ENCODE measurements at regions not wholly inside any gene's neighbourhood (a gene's known extent, or its start where the extent isn't known, plus 50 kb on each side); places are given as distances from the start of the nearest gene placed in this dataset.

GRCh38 chr5:122584411-122585300 is 190.2 kb upstream of the SNX2 start:
- Histone ChIP-seq H3K27me3 (ENCODE audit: control insufficient read depth in 3 of 3, insufficient read depth in 3 of 3, low read length in 3 of 3) (no peaks in the 10 kb centered on the region), H3K36me3 (ENCODE audit: control insufficient read depth in 3 of 3, insufficient read depth in 2 of 3, low read depth in 1 of 3, low read length in 3 of 3) (no peaks in the 10 kb centered on the region), H3K27ac (ENCODE audit: low read depth in 1 of 3, low read length in 2 of 3) (no peak overlapping the region), H3K9me3 (ENCODE audit: control insufficient read depth in 2 of 2, insufficient read depth in 1 of 2, low read depth in 1 of 2, low read length in 1 of 2) (no peaks in the 10 kb centered on the region), H3K4me3 (ENCODE audit: low read depth in 1 of 3, low read length in 3 of 3) (no peak overlapping the region), H3K4me1 (ENCODE audit: control insufficient read depth in 3 of 3, insufficient read depth in 2 of 3, low read depth in 1 of 3, low read length in 2 of 3) (no peaks in the 10 kb centered on the region)
- no peak for DNase-seq
- no peak for FAIRE-seq
- WGBS, 3 donors = 61 to 67% (median 61%) methylated on average over 13 of the region's 13 CpGs

- H3K9me3 ChIP-seq (ENCODE audit: control insufficient read depth in 2 of 2, insufficient read depth in 1 of 2, low read depth in 1 of 2, low read length in 1 of 2) = no peaks in the 10 kb centered on the region
- no peak for DNase-seq
- H3K36me3 ChIP-seq (ENCODE audit: control insufficient read depth in 3 of 3, insufficient read depth in 2 of 3, low read depth in 1 of 3, low read length in 3 of 3) = no peaks in the 10 kb centered on the region
- H3K4me3 ChIP-seq (ENCODE audit: low read depth in 1 of 3, low read length in 3 of 3) = no peak overlapping the region
- no peak overlapping the region for H3K27ac ChIP-seq (ENCODE audit: low read depth in 1 of 3, low read length in 2 of 3)
- 59 to 82% (median 70%) methylated on average over 2 of the region's 2 CpGs for WGBS, 3 donors
- no peaks in the 10 kb centered on the region for H3K27me3 ChIP-seq (ENCODE audit: control insufficient read depth in 3 of 3, insufficient read depth in 3 of 3, low read length in 3 of 3)
- no peak for FAIRE-seq
- no peaks in the 10 kb centered on the region for H3K4me1 ChIP-seq (ENCODE audit: control insufficient read depth in 3 of 3, insufficient read depth in 2 of 3, low read depth in 1 of 3, low read length in 2 of 3)
These were observed 189.5 kb upstream of the SNX2 start for GRCh38 chr5:122585371-122585770.

GRCh38 chr5:122586351-122586750 is 188.5 kb upstream of the SNX2 start:
- Histone ChIP-seq H3K9me3 (ENCODE audit: control insufficient read depth in 2 of 2, insufficient read depth in 1 of 2, low read depth in 1 of 2, low read length in 1 of 2) (no peaks in the 10 kb centered on the region), H3K27ac (ENCODE audit: low read depth in 1 of 3, low read length in 2 of 3) (no peak overlapping the region), H3K4me1 (ENCODE audit: control insufficient read depth in 3 of 3, insufficient read depth in 2 of 3, low read depth in 1 of 3, low read length in 2 of 3) (no peaks in the 10 kb centered on the region), H3K36me3 (ENCODE audit: control insufficient read depth in 3 of 3, insufficient read depth in 2 of 3, low read depth in 1 of 3, low read length in 3 of 3) (no peaks in the 10 kb centered on the region), H3K27me3 (ENCODE audit: control insufficient read depth in 3 of 3, insufficient read depth in 3 of 3, low read length in 3 of 3) (no peaks in the 10 kb centered on the region), H3K4me3 (ENCODE audit: low read depth in 1 of 3, low read length in 3 of 3) (no peak overlapping the region)
- FAIRE-seq (no peak), DNase-seq (no peak)
- WGBS, 3 donors = 79 to 94% (median 84%) methylated on average over 1 of the region's 1 CpG

- Histone ChIP-seq H3K4me3 (ENCODE audit: low read depth in 1 of 3, low read length in 3 of 3) (no peak overlapping the region), H3K9me3 (ENCODE audit: control insufficient read depth in 2 of 2, insufficient read depth in 1 of 2, low read depth in 1 of 2, low read length in 1 of 2) (no peaks in the 10 kb centered on the region), H3K4me1 (ENCODE audit: control insufficient read depth in 3 of 3, insufficient read depth in 2 of 3, low read depth in 1 of 3, low read length in 2 of 3) (no peaks in the 10 kb centered on the region), H3K27ac (ENCODE audit: low read depth in 1 of 3, low read length in 2 of 3) (no peak overlapping the region), H3K27me3 (ENCODE audit: control insufficient read depth in 3 of 3, insufficient read depth in 3 of 3, low read length in 3 of 3) (no peaks in the 10 kb centered on the region), H3K36me3 (ENCODE audit: control insufficient read depth in 3 of 3, insufficient read depth in 2 of 3, low read depth in 1 of 3, low read length in 3 of 3) (no peaks in the 10 kb centered on the region)
- FAIRE-seq (no peak), DNase-seq (no peak)
- 73 to 85% (median 75%) methylated on average over 3 of the region's 3 CpGs for WGBS, 3 donors
These were observed 183.1 kb upstream of the SNX2 start for GRCh38 chr5:122591828-122592227.

- Histone ChIP-seq H3K4me1 (ENCODE audit: control insufficient read depth in 3 of 3, insufficient read depth in 2 of 3, low read depth in 1 of 3, low read length in 2 of 3) (no peaks in the 10 kb centered on the region), H3K36me3 (ENCODE audit: control insufficient read depth in 3 of 3, insufficient read depth in 2 of 3, low read depth in 1 of 3, low read length in 3 of 3) (no peaks in the 10 kb centered on the region), H3K27ac (ENCODE audit: low read depth in 1 of 3, low read length in 2 of 3) (no peak overlapping the region), H3K27me3 (ENCODE audit: control insufficient read depth in 3 of 3, insufficient read depth in 3 of 3, low read length in 3 of 3) (no peaks in the 10 kb centered on the region), H3K9me3 (ENCODE audit: control insufficient read depth in 2 of 2, insufficient read depth in 1 of 2, low read depth in 1 of 2, low read length in 1 of 2) (peaks cover 0 to 11% of the 10 kb centered on the region in 2 donors), H3K4me3 (ENCODE audit: low read depth in 1 of 3, low read length in 3 of 3) (no peak overlapping the region)
- FAIRE-seq = no peak
- no peak for DNase-seq
These were observed 175.9 kb upstream of the SNX2 start for GRCh38 chr5:122599000-122599399.

GRCh38 chr5:122600924-122601323 is 174.0 kb upstream of the SNX2 start:
- FAIRE-seq (no peak), DNase-seq (no peak)
- Histone ChIP-seq H3K4me3 (ENCODE audit: low read depth in 1 of 3, low read length in 3 of 3) (no peak overlapping the region), H3K9me3 (ENCODE audit: control insufficient read depth in 2 of 2, insufficient read depth in 1 of 2, low read depth in 1 of 2, low read length in 1 of 2) (peaks cover 0 to 11% of the 10 kb centered on the region in 2 donors), H3K27me3 (ENCODE audit: control insufficient read depth in 3 of 3, insufficient read depth in 3 of 3, low read length in 3 of 3) (no peaks in the 10 kb centered on the region), H3K27ac (ENCODE audit: low read depth in 1 of 3, low read length in 2 of 3) (no peak overlapping the region), H3K36me3 (ENCODE audit: control insufficient read depth in 3 of 3, insufficient read depth in 2 of 3, low read depth in 1 of 3, low read length in 3 of 3) (no peaks in the 10 kb centered on the region), H3K4me1 (ENCODE audit: control insufficient read depth in 3 of 3, insufficient read depth in 2 of 3, low read depth in 1 of 3, low read length in 2 of 3) (no peaks in the 10 kb centered on the region)
- WGBS, 3 donors = 63 to 94% (median 87%) methylated on average over 1 of the region's 1 CpG

GRCh38 chr5:122602700-122603099 is 172.2 kb upstream of the SNX2 start:
- H3K4me1 ChIP-seq (ENCODE audit: control insufficient read depth in 3 of 3, insufficient read depth in 2 of 3, low read depth in 1 of 3, low read length in 2 of 3) = no peaks in the 10 kb centered on the region
- H3K4me3 ChIP-seq (ENCODE audit: low read depth in 1 of 3, low read length in 3 of 3) = no peak overlapping the region
- no peak for DNase-seq
- 40 to 77% (median 50%) methylated on average over 1 of the region's 1 CpG for WGBS, 3 donors
- H3K27ac ChIP-seq (ENCODE audit: low read depth in 1 of 3, low read length in 2 of 3) = no peak overlapping the region
- peaks cover 0 to 9% of the 10 kb centered on the region in 2 donors for H3K9me3 ChIP-seq (ENCODE audit: control insufficient read depth in 2 of 2, insufficient read depth in 1 of 2, low read depth in 1 of 2, low read length in 1 of 2)
- no peak for FAIRE-seq
- no peaks in the 10 kb centered on the region for H3K27me3 ChIP-seq (ENCODE audit: control insufficient read depth in 3 of 3, insufficient read depth in 3 of 3, low read length in 3 of 3)
- H3K36me3 ChIP-seq (ENCODE audit: control insufficient read depth in 3 of 3, insufficient read depth in 2 of 3, low read depth in 1 of 3, low read length in 3 of 3) = no peaks in the 10 kb centered on the region

- Histone ChIP-seq H3K27ac (ENCODE audit: low read depth in 1 of 3, low read length in 2 of 3) (no peak overlapping the region), H3K27me3 (ENCODE audit: control insufficient read depth in 3 of 3, insufficient read depth in 3 of 3, low read length in 3 of 3) (no peaks in the 10 kb centered on the region), H3K9me3 (ENCODE audit: control insufficient read depth in 2 of 2, insufficient read depth in 1 of 2, low read depth in 1 of 2, low read length in 1 of 2) (peaks cover 0 to 4% of the 10 kb centered on the region in 2 donors), H3K36me3 (ENCODE audit: control insufficient read depth in 3 of 3, insufficient read depth in 2 of 3, low read depth in 1 of 3, low read length in 3 of 3) (no peaks in the 10 kb centered on the region), H3K4me1 (ENCODE audit: control insufficient read depth in 3 of 3, insufficient read depth in 2 of 3, low read depth in 1 of 3, low read length in 2 of 3) (no peaks in the 10 kb centered on the region), H3K4me3 (ENCODE audit: low read depth in 1 of 3, low read length in 3 of 3) (no peak overlapping the region)
- 86 to 91% (median 88%) methylated on average over 4 of the region's 4 CpGs for WGBS, 3 donors
- no peak for DNase-seq
- FAIRE-seq = no peak
These were observed 169.6 kb upstream of the SNX2 start for GRCh38 chr5:122605236-122605635.

GRCh38 chr5:122607818-122608217 is 167.1 kb upstream of the SNX2 start:
- H3K27me3 ChIP-seq (ENCODE audit: control insufficient read depth in 3 of 3, insufficient read depth in 3 of 3, low read length in 3 of 3) = no peaks in the 10 kb centered on the region
- H3K9me3 ChIP-seq (ENCODE audit: control insufficient read depth in 2 of 2, insufficient read depth in 1 of 2, low read depth in 1 of 2, low read length in 1 of 2) = no peaks in the 10 kb centered on the region
- no peaks in the 10 kb centered on the region for H3K36me3 ChIP-seq (ENCODE audit: control insufficient read depth in 3 of 3, insufficient read depth in 2 of 3, low read depth in 1 of 3, low read length in 3 of 3)
- DNase-seq (no peak), FAIRE-seq (no peak)
- no peak overlapping the region for H3K27ac ChIP-seq (ENCODE audit: low read depth in 1 of 3, low read length in 2 of 3)
- H3K4me3 ChIP-seq (ENCODE audit: low read depth in 1 of 3, low read length in 3 of 3) = no peak overlapping the region
- H3K4me1 ChIP-seq (ENCODE audit: control insufficient read depth in 3 of 3, insufficient read depth in 2 of 3, low read depth in 1 of 3, low read length in 2 of 3) = no peaks in the 10 kb centered on the region
- 85 to 91% (median 90%) methylated on average over 3 of the region's 3 CpGs for WGBS, 3 donors
